ENCODE measurements at regions not wholly inside any gene's neighbourhood (a gene's known extent, or its start where the extent isn't known, plus 50 kb on each side); places are given as distances from the start of the nearest gene placed in this dataset.

DNA sequence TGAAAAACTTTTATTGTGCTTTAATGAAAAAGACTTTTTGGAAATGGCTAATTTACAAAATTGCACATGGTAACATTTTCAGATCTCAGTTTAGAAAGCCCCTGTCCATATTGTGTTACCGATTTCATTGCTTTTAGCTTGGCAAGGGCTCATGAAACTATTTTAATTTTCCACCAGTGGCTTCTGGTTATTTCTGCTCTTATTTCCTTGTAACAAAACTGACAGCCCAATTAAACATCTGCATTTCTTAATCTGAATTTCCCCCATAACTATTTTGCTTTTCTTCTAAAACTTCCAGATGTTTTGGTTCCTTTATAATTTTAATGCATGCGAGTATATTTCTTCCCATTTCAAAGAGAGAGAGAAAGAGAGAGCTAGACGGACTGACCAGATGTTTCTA lies 264.8 kb downstream of the PTPRC start:
- TF ChIP-seq POLR2AphosphoS5 (IDR thresholded peaks at IDR 0.05; ENCODE audit: low read depth, low read length) (no peak), SIN3A (IDR thresholded peaks at IDR 0.05; ENCODE audit: borderline replicate concordance, insufficient read depth, low read length) (no peak)
- TF ChIP-seq, protein P1, sequence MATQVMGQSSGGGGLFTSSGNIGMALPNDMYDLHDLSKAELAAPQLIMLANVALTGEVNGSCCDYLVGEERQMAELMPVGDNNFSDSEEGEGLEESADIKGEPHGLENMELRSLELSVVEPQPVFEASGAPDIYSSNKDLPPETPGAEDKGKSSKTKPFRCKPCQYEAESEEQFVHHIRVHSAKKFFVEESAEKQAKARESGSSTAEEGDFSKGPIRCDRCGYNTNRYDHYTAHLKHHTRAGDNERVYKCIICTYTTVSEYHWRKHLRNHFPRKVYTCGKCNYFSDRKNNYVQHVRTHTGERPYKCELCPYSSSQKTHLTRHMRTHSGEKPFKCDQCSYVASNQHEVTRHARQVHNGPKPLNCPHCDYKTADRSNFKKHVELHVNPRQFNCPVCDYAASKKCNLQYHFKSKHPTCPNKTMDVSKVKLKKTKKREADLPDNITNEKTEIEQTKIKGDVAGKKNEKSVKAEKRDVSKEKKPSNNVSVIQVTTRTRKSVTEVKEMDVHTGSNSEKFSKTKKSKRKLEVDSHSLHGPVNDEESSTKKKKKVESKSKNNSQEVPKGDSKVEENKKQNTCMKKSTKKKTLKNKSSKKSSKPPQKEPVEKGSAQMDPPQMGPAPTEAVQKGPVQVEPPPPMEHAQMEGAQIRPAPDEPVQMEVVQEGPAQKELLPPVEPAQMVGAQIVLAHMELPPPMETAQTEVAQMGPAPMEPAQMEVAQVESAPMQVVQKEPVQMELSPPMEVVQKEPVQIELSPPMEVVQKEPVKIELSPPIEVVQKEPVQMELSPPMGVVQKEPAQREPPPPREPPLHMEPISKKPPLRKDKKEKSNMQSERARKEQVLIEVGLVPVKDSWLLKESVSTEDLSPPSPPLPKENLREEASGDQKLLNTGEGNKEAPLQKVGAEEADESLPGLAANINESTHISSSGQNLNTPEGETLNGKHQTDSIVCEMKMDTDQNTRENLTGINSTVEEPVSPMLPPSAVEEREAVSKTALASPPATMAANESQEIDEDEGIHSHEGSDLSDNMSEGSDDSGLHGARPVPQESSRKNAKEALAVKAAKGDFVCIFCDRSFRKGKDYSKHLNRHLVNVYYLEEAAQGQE (IDR thresholded peaks at IDR 0.05; ENCODE audit: insufficient read depth in 1 of 2, low read depth in 2 of 2, low read length in 2 of 2) = no peak

All from PFSK-1 (cell line).